ENCODE measurements at regions not wholly inside any gene's neighbourhood (a gene's known extent, or its start where the extent isn't known, plus 50 kb on each side); places are given as distances from the start of the nearest gene placed in this dataset.

GRCh38 chr5:18754201-18754600 is 1119.9 kb downstream of the TAF11L14 start:
- POLR2A ChIA-PET: no interaction called here
- TF ChIP-seq, protein P1, sequence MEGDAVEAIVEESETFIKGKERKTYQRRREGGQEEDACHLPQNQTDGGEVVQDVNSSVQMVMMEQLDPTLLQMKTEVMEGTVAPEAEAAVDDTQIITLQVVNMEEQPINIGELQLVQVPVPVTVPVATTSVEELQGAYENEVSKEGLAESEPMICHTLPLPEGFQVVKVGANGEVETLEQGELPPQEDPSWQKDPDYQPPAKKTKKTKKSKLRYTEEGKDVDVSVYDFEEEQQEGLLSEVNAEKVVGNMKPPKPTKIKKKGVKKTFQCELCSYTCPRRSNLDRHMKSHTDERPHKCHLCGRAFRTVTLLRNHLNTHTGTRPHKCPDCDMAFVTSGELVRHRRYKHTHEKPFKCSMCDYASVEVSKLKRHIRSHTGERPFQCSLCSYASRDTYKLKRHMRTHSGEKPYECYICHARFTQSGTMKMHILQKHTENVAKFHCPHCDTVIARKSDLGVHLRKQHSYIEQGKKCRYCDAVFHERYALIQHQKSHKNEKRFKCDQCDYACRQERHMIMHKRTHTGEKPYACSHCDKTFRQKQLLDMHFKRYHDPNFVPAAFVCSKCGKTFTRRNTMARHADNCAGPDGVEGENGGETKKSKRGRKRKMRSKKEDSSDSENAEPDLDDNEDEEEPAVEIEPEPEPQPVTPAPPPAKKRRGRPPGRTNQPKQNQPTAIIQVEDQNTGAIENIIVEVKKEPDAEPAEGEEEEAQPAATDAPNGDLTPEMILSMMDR (tag by site-specific recombination; IDR thresholded peaks at IDR 0.05): no peak
- no peak for TF ChIP-seq YY2 (tag by site-specific recombination; IDR thresholded peaks at IDR 0.05)
- no peak overlapping the region for H3K27ac ChIP-seq (ENCODE audit: extremely low read depth, low read depth, low read length)
- H3K9me3 ChIP-seq (ENCODE audit: control insufficient read depth, insufficient read depth, low read depth, low read length): no peaks in the 10 kb centered on the region
- CTCF ChIA-PET: interaction anchor here (0.9 kb wide), 1 partner anchor 55 kb away, joined by 3 read pairs; no protein-coding TSS in a partner anchor
- H3K4me3 ChIP-seq (ENCODE audit: low read depth, low read length): no peak overlapping the region
- no peaks in the 10 kb centered on the region for H3K4me1 ChIP-seq (ENCODE audit: control insufficient read depth, insufficient read depth, low read length)
- no peaks in the 10 kb centered on the region; a peak in 1 of 3 replicates for H3K36me3 ChIP-seq (ENCODE audit: control insufficient read depth in 2 of 2, insufficient read depth in 1 of 2, low read length in 2 of 2)

- no peaks in the 10 kb centered on the region for H3K9me3 ChIP-seq (ENCODE audit: control insufficient read depth, insufficient read depth, low read depth, low read length)
- no peaks in the 10 kb centered on the region for H3K4me1 ChIP-seq (ENCODE audit: control insufficient read depth, insufficient read depth, low read length)
- no peak overlapping the region for H3K4me3 ChIP-seq (ENCODE audit: low read depth, low read length)
- H3K27ac ChIP-seq (ENCODE audit: extremely low read depth, low read depth, low read length): no peak overlapping the region
- ChIA-PET POLR2A (no interaction called here), CTCF (no interaction called here)
- TF ChIP-seq ZSCAN18 (tag by site-specific recombination; IDR thresholded peaks at IDR 0.05) (no peak), PBX3 (CRISPR knock-in tag; IDR thresholded peaks at IDR 0.05) (no peak)
- no peaks in the 10 kb centered on the region for H3K36me3 ChIP-seq (ENCODE audit: control insufficient read depth in 2 of 2, insufficient read depth in 1 of 2, low read length in 2 of 2)
Observed at GRCh38 chr5:18761801-18762200, 1127.5 kb downstream of the TAF11L14 start.

DNA sequence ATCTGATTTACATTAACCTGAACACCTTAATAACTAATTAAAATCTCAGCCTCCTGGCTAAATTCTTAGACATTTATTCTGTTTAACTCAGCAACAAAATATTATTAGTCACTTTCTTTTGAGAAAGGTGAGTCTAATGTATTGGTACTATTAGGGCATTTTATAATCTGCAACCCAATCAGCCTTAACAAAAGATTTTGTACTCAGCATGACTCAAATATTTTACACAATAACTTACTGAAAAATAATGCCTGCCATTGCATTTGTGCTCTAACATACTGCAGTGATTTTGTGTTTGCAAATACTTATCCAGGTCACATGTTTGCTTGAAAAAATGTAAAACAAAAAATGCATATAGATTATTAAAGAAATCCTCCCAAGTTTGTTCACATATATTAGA is 1129.9 kb downstream of the TAF11L14 start:
- POLR2A ChIA-PET: no interaction called here
- CTCF ChIA-PET: no interaction called here
- Histone ChIP-seq H3K9me3 (ENCODE audit: control insufficient read depth, insufficient read depth, low read depth, low read length) (no peaks in the 10 kb centered on the region), H3K36me3 (ENCODE audit: control insufficient read depth in 2 of 2, insufficient read depth in 1 of 2, low read length in 2 of 2) (no peaks in the 10 kb centered on the region), H3K4me1 (ENCODE audit: control insufficient read depth, insufficient read depth, low read length) (no peaks in the 10 kb centered on the region), H3K27ac (ENCODE audit: extremely low read depth, low read depth, low read length) (no peak overlapping the region), H3K4me3 (ENCODE audit: low read depth, low read length) (no peak overlapping the region)
- TF ChIP-seq ZNF610 (tag by site-specific recombination; IDR thresholded peaks at IDR 0.05; ENCODE audit: borderline replicate concordance) (no peak), ZNF146 (tag by site-specific recombination; IDR thresholded peaks at IDR 0.05) (no peak), ZNF585B (tag by site-specific recombination; IDR thresholded peaks at IDR 0.05) (no peak), KLF9 (tag by site-specific recombination; IDR thresholded peaks at IDR 0.05; ENCODE audit: low read depth) (no peak), ZNF223 (tag by site-specific recombination; IDR thresholded peaks at IDR 0.05) (no peak), ZFP41 (tag by site-specific recombination; IDR thresholded peaks at IDR 0.05; ENCODE audit: borderline replicate concordance) (no peak)

DNA sequence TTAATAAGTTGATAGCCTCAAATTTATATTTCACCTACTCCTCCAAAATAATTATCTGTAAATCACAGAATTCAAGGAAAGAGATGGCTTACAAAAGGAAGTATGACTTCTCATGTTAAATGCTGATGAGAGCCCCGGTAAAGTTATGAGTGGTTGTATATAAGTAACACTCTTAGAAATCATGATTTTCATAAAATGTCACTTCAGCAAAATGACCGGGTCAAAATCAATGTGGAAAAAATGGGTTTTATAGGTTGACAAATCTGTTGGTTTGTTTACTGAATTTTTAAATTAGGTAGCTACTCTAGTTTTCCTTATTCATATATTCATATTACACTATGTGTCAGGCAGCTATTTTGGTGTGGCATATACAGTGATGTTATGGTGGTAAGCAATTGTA is 1131.0 kb downstream of the TAF11L14 start:
- H3K9me3 ChIP-seq (ENCODE audit: control insufficient read depth, insufficient read depth, low read depth, low read length): no peaks in the 10 kb centered on the region
- ChIA-PET CTCF (interaction anchor here (0.5 kb wide), 1 partner anchor 354 kb away, joined by 5 read pairs; no protein-coding TSS in a partner anchor), POLR2A (no interaction called here)
- no peaks in the 10 kb centered on the region for H3K36me3 ChIP-seq (ENCODE audit: control insufficient read depth in 2 of 2, insufficient read depth in 1 of 2, low read length in 2 of 2)
- no peak overlapping the region for H3K4me3 ChIP-seq (ENCODE audit: low read depth, low read length)
- H3K4me1 ChIP-seq (ENCODE audit: control insufficient read depth, insufficient read depth, low read length): no peaks in the 10 kb centered on the region
- no peak overlapping the region for H3K27ac ChIP-seq (ENCODE audit: extremely low read depth, low read depth, low read length)
- no peak for TF ChIP-seq ZNF133 (tag by site-specific recombination; IDR thresholded peaks at IDR 0.05)
- TF ChIP-seq SCRT1 (tag by site-specific recombination; IDR thresholded peaks at IDR 0.05; ENCODE audit: borderline replicate concordance): no peak
- no peak for TF ChIP-seq TRIM28 (IDR thresholded peaks at IDR 0.05; ENCODE audit: borderline replicate concordance, low read length)
- no peak for TF ChIP-seq ZNF239 (tag by site-specific recombination; IDR thresholded peaks at IDR 0.05)
- TF ChIP-seq ZNF555 (tag by site-specific recombination; conservative IDR thresholded peaks at IDR 0.05): no peak
- TF ChIP-seq ZBTB1 (tag by site-specific recombination; IDR thresholded peaks at IDR 0.05): no peak
- TF ChIP-seq GLI4 (tag by site-specific recombination; IDR thresholded peaks at IDR 0.05): no peak
- TF ChIP-seq SETDB1 (IDR thresholded peaks at IDR 0.05; ENCODE audit: insufficient read length, low read length): no peak
- no peak for TF ChIP-seq ZNF488 (tag by site-specific recombination; IDR thresholded peaks at IDR 0.05)
- no peak for TF ChIP-seq KLF10 (tag by site-specific recombination; IDR thresholded peaks at IDR 0.05)
- TF ChIP-seq ZNF621 (tag by site-specific recombination; IDR thresholded peaks at IDR 0.05): no peak
- no peak for TF ChIP-seq ZNF146 (tag by site-specific recombination; IDR thresholded peaks at IDR 0.05)
- TF ChIP-seq ZNF777 (tag by site-specific recombination; IDR thresholded peaks at IDR 0.05; ENCODE audit: borderline replicate concordance): no peak

Data from HEK293 (cell line).